Mesodermal cell (in vitro differentiated cells): ENCODE measurements at regions not wholly inside any gene's neighbourhood (a gene's known extent, or its start where the extent isn't known, plus 50 kb on each side); places are given as distances from the start of the nearest gene placed in this dataset.
"Not testable (repeated sequence)": the region's sequence is repeated elsewhere in the genome, so short reads cannot be mapped to it uniquely, and the experiment has no call there.

Source experiments
- H3K27ac ChIP-seq: 2 replicates; pipeline ENCODE4 v1.7.0; 2013; ENCODE audit warnings: mild to moderate bottlenecking, low read depth, low read length, moderate library complexity; ENCODE audit not compliant: severe bottlenecking
- H3K36me3 ChIP-seq: 2 replicates; pipeline ENCODE4 v1.7.1; 2013; ENCODE audit warnings: mild to moderate bottlenecking, low read length, moderate library complexity; ENCODE audit not compliant: control insufficient read depth, insufficient read depth
- H3K4me1 ChIP-seq: one replicate; pipeline ENCODE4 v1.7.1; 2013; ENCODE audit warnings: mild to moderate bottlenecking, low read length; ENCODE audit not compliant: insufficient read depth, control insufficient read depth, poor library complexity, severe bottlenecking
- H3K4me3 ChIP-seq: 2 replicates; pipeline ENCODE4 v1.7.0; 2013; ENCODE audit warnings: low read length, control low read depth, mild to moderate bottlenecking; ENCODE audit not compliant: insufficient read depth, poor library complexity, severe bottlenecking; ENCODE audit errors: extremely low read depth
- H3K9me3 ChIP-seq: 2 replicates; pipeline ENCODE4 v1.7.1; 2013; ENCODE audit warnings: mild to moderate bottlenecking, low read length, moderate library complexity; ENCODE audit not compliant: control insufficient read depth
- WGBS, 2 experiments: methylation state at CpG; one replicate each; pipeline ENCODE4 v1.1.5; 2013; ENCODE audit warnings: missing lambda C conversion rate in 2 of 2; ENCODE audit not compliant: insufficient coverage in 2 of 2; 5-methylcytosine and 5-hydroxymethylcytosine counted together

DNA sequence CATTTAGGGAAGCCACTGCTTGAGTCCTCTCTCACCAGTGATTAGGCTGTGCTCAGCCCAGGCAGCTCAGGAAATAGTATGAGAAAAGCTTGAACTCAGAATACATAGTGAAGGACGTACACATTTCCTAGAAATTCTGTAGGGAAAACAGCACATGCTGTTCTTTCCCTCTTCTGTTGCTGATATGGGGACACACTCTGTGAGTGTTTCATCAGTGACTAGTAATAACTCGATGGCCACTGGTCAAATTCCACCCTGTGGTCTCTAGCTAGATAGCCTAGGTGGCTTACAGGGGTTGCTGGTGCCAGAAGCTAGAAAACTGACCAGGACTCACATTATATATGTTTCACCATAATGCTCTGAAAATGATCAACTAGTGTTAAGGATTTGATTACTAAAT is 259.8 kb upstream of the SOX4 start:
- no peak overlapping the region for H3K4me3 ChIP-seq
- no peak overlapping the region for H3K27ac ChIP-seq
- no peaks in the 10 kb centered on the region for H3K9me3 ChIP-seq
- H3K36me3 ChIP-seq: no peaks in the 10 kb centered on the region
- H3K4me1 ChIP-seq: no peaks in the 10 kb centered on the region
- WGBS, 2 experiments: 100% methylated on average over 1 of the region's 2 CpGs; no CpG with 5 or more reads in 1 of the 2 experiments

DNA sequence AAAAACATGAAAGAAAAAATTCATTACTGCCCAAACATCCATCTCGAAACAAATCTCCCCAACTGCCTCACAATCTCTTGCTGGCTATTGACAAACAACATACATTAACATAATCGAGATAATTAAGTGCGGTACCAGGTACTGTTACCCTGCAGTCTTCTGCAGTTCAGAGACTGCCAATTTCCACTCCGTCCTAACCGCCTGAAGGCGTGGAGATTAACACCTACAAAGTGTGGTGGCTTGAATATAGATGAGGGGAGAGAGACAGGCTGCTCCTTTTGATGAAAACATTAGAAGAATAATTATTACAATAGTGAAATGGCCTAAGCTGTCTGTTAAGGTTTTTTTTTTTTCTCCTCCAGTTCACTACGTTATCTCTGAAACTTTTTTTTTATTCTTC is 258.9 kb upstream of the SOX4 start:
- Histone ChIP-seq H3K4me3 (no peak overlapping the region), H3K36me3 (no peaks in the 10 kb centered on the region), H3K27ac (no peak overlapping the region), H3K9me3 (no peaks in the 10 kb centered on the region), H3K4me1 (no peaks in the 10 kb centered on the region)
- WGBS, 2 experiments: 93% methylated on average over 3 to 6 of the region's 7 CpGs

DNA sequence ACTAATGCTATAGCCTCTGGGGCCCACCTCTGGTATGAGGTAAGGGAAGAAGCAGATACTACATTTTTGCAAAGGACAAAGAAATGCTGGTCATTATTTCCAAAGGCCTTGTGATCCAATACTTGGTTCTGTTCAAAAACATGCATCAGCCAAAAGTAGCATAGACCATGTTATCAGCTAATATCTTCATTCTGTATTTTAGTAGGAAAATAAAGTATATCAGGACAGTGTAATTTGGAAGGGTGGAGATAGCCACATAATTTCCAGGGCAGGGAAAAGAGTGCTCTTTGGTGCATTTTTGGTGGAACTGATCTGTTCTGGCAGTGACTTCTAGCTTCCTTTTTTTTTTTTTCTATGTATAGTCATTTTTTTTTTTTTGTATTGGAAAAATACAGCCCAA is 258.0 kb upstream of the SOX4 start:
- no peak overlapping the region for H3K27ac ChIP-seq
- no peaks in the 10 kb centered on the region for H3K9me3 ChIP-seq
- peaks cover 3% of the 10 kb centered on the region for H3K4me1 ChIP-seq
- H3K4me3 ChIP-seq: no peak overlapping the region
- H3K36me3 ChIP-seq: no peaks in the 10 kb centered on the region

DNA sequence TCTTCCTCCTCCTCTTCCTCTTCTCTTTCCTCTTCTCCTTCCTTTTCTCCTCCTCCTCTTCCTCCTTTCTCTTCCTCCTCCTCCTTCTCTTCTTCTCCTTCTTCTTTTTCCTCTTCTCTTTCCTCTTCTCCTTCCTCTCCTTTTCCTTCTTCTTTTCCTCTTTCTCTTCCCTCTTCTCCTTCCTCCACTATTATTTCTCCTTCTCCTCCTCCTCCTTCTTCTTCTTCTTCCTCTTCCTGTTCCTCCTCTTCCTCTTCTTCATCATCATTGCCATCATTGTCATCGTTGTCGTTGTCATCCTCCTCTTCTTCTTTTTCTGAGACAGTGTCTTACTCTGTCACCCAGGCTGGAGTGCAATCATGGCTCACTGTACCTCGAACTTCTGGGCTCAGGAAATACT is 256.3 kb upstream of the SOX4 start:
- H3K4me1 ChIP-seq: peaks cover 3% of the 10 kb centered on the region
- H3K27ac ChIP-seq: no peak overlapping the region
- H3K9me3 ChIP-seq: no peaks in the 10 kb centered on the region
- no peak overlapping the region for H3K4me3 ChIP-seq
- H3K36me3 ChIP-seq: no peaks in the 10 kb centered on the region
- WGBS, 2 experiments: 58 to 100% methylated on average over 1 to 3 of the region's 3 CpGs

DNA sequence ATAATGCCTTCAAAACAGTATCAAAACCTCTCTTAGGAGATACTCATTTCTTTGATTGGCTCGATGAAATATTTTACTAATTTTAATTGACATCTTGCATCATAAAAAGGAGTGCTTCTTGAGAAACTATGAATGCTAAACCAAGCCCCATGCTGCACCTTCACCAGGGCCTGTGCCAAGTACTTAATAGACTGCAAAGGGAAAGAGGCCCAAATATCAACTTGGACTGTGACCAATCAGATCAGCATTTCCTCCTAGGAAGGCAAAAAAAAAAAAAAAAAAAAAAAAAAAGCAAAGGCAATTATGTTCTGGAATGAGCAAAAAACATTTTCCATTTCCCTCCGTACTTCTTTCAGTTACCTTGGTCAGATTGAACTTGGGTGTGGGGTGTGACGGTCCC is 253.0 kb upstream of the SOX4 start:
- Histone ChIP-seq H3K9me3 (no peaks in the 10 kb centered on the region), H3K4me1 (peaks cover 3% of the 10 kb centered on the region), H3K27ac (no peak overlapping the region), H3K4me3 (no peak overlapping the region), H3K36me3 (no peaks in the 10 kb centered on the region)
- no CpG with 5 or more reads among the region's 3 CpGs for WGBS, 2 experiments

DNA sequence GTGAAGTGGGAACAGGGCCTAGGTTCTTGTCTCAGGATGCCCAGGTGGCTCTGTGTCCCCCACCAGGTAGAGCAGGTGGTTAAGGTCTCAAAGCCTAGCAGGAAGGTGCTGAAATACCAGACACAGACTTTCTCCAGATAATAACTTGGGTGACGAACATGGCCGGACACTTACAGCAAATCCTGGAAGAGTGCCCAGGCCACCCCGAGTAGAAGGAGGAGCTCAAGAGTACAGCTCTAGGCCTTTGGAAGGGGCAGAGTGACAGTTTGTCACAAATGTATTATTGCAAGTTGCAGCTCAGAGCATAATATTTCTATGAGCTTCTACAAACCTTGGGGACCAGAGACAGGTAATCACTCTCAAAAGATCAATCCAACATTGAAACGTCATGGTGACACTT is 251.6 kb upstream of the SOX4 start:
- 86 to 100% methylated on average over 1 to 4 of the region's 4 CpGs for WGBS, 2 experiments
- Histone ChIP-seq H3K27ac (no peak overlapping the region), H3K9me3 (no peaks in the 10 kb centered on the region), H3K36me3 (no peaks in the 10 kb centered on the region), H3K4me1 (peaks cover 3% of the 10 kb centered on the region), H3K4me3 (no peak overlapping the region)

DNA sequence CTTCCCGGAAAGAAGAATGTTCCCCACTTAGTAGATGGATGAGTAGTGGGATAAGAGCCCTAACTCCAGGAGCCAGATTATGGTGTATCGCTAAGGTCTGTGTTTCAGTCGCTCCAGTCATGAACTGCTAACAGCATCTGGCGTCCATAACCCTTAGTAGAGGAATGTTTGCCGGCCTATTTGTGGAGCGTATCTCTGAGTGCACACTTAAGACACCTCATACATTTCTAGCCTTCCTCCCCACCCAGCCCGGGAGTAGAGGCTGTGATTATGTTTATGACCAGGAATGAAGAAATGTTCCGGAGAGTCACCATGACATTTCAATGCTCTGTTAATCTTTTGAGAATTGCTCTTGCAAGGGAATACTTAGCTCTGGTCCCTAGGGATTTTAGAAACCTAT is 251.1 kb upstream of the SOX4 start:
- Histone ChIP-seq H3K9me3 (no peaks in the 10 kb centered on the region), H3K4me3 (no peak overlapping the region), H3K27ac (no peak overlapping the region), H3K4me1 (peaks cover 3% of the 10 kb centered on the region), H3K36me3 (no peaks in the 10 kb centered on the region)
- 94 to 96% methylated on average over 5 of the region's 8 CpGs for WGBS, 2 experiments

DNA sequence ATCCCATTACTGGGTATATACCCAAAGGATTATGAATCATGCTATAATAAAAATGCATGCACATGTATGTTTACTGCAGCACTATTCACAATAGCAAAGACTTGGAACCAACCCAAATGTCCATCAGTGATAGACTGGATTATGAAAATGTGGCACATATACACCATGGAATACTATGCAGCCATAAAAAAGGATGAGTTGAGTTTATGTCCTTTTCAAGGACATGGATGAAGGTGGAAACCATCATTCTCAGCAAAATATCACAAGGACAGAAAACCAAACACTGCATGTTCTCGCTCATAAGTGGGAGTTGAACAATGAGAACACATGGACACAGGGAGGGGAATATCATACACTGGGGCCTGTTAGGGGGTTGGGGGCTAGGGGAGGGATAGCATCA is 247.8 kb upstream of the SOX4 start:
- not testable (repeated sequence) for H3K4me3 ChIP-seq, H3K4me1 ChIP-seq, H3K36me3 ChIP-seq, H3K9me3 ChIP-seq, H3K27ac ChIP-seq
- WGBS, 2 experiments: no CpG with 5 or more reads among the region's 1 CpG

DNA sequence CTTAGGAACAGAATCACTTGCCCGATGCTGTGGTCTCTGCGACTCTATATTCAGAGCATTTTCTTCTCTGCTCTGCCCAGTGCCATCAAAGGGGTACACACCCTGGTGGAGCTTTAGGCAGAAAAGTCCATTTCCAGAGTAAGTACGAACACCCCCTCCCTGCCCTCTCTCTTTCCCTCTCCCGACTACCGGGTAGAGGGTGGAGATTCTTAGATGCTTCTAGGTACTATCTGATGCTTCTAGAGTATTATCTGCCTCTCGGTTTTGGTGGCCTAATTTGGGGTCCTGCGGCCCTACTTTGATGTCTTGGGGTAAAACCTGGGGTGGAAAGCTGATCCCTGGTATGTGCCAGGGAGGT is 245.4 kb upstream of the SOX4 start:
- H3K9me3 ChIP-seq: no peaks in the 10 kb centered on the region
- H3K27ac ChIP-seq: no peak overlapping the region
- H3K4me3 ChIP-seq: no peak overlapping the region
- WGBS, 2 experiments: 88 to 100% methylated on average over 3 to 4 of the region's 7 CpGs
- no peaks in the 10 kb centered on the region for H3K36me3 ChIP-seq
- H3K4me1 ChIP-seq: peaks cover 4% of the 10 kb centered on the region

DNA sequence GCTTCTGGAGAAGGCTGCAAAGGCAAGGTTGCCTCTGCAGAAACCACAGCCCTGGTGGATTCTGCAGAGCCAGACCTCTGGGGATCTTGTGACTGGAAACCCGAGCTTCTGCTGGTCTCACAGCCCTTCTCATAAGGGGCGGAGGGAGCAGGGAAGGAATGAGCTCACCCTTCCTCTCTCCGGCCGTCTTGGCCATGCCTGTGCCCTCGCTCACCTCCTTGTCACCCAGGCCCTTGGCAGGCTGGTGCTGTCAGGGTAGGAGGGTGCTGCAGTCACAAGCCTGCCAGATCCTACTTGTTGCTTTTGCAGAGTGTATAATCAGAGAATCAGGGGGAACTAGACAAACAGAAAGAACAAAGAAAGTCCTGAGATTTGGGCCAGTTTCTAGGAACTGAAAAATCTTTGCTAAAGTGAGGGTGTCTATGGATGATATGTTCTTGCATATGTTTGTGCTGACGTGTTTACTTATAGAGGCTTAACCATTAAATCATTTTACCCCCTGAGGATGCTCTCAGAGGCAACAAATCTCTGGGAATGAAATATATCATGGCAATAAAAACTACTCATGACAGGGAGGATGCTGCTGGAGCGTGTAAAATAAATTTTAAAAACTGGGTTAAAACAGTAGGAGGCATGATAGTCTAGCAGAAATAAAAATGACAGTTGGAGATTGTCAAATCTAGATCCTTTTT is 244.9 kb upstream of the SOX4 start:
- Histone ChIP-seq H3K27ac (no peak overlapping the region), H3K36me3 (no peaks in the 10 kb centered on the region), H3K9me3 (no peaks in the 10 kb centered on the region), H3K4me3 (no peak overlapping the region), H3K4me1 (peaks cover 4% of the 10 kb centered on the region)
- WGBS, 2 experiments: 0 to 65% methylated on average over 1 to 3 of the region's 7 CpGs

DNA sequence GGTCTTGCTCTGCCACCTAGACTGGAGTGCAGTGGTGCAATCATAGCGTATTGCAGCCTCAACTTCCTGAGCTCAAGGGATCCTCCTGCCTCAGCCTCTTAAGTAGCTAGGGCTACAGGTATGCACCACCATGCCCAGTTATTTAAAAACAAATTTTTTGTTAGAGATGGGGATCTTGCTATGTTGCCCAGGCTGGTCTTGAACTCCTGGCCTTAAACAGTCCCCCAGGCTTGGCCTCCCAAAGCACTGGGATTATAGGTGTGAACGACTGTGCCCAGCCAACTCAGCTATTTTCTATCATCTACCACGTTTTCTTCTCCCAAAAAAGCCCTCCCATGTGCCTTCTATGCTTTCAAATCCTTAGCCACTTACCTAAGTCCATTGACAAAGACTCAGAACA is 243.7 kb upstream of the SOX4 start:
- H3K4me1 ChIP-seq: peaks cover 4% of the 10 kb centered on the region
- no peaks in the 10 kb centered on the region for H3K36me3 ChIP-seq
- H3K27ac ChIP-seq: no peak overlapping the region
- H3K4me3 ChIP-seq: no peak overlapping the region
- no peaks in the 10 kb centered on the region for H3K9me3 ChIP-seq
- 86 to 88% methylated on average over 2 to 3 of the region's 3 CpGs for WGBS, 2 experiments
